HG02852 (cell line): ENCODE measurements at regions not wholly inside any gene's neighbourhood (a gene's known extent, or its start where the extent isn't known, plus 50 kb on each side); places are given as distances from the start of the nearest gene placed in this dataset.
"Not testable (repeated sequence)": the region's sequence is repeated elsewhere in the genome, so short reads cannot be mapped to it uniquely, and the experiment has no call there.

ENCODE experiments used
- ATAC-seq: cut with Tn5 transposase; IDR thresholded peaks from one replicate; pipeline ENCODE4 v1.9.1; 2021; ENCODE audit warnings: mild to moderate bottlenecking, moderate library complexity; ENCODE audit not compliant: unreplicated experiment

- peak; percentile 81 for ATAC-seq
These were observed 409.5 kb downstream of the SLC6A15 start for GRCh38 chr12:84502907-84503787.

GRCh38 chr12:84502180-84502860, 410.3 kb downstream of the SLC6A15 start:
- no peak for ATAC-seq

DNA sequence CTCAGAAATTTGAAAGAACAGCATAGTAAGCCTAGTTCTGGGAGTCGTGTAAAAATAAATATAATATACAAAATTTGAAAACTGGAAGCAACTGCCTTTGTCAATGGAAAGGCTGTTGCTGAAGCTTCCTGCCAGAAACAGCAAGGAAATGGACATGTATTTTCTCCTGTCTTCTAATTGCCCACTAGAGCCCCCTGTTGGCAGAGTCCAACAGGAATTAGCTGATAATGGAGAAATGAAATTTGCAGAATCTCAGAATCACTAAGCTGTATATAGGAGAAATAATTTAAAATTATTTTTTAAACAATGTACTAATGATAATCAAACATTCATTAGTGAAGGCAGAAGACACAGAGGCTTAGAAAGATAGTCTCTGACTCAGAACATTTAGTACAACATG, 414.8 kb downstream of the SLC6A15 start:
- ATAC-seq: no peak

DNA sequence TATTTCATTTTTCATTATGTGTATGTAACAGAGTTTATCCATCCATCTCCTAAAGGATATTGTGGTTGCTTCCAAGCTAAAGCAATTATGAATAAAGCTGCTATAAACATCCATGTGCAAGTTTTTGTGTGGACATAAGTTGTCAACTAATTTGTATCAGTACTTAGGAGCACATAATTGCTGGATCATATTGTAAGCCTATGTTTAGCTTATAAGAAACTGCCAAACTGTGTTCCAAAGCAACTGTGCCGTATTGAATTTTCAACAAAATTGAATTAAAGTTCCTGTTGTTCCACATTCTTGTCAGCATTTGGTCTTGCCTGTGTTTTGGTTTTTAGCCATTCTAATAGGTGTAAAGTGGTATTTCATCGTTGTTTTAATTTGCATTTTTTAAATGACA, 416.9 kb downstream of the SLC6A15 start:
- ATAC-seq: no peak

DNA sequence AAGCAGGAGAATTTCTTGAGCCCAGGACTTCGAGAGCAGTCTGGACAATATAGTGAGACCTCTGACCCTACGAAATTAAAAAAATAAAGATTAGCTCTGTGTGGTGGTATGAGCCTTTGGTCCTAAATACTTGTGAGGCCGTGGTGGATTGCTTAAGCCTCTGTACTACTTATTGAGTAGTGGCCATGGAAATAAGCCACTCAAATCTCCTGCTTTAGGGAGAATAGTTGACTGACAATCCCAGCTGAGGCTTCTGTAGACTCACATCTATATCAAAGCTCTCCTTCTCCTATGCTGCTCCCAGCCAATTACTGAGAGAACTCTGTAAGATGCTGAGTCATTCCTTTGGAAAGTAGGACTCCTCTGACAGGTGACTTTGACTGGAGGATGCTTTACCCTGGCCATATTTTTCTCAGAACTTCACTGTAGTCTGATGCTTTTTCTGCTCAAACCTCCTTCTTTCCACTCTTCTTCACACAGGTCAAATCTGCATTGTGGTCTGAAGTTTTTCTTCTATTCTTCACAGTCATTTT, 420.2 kb downstream of the SLC6A15 start:
- ATAC-seq: no peak

DNA sequence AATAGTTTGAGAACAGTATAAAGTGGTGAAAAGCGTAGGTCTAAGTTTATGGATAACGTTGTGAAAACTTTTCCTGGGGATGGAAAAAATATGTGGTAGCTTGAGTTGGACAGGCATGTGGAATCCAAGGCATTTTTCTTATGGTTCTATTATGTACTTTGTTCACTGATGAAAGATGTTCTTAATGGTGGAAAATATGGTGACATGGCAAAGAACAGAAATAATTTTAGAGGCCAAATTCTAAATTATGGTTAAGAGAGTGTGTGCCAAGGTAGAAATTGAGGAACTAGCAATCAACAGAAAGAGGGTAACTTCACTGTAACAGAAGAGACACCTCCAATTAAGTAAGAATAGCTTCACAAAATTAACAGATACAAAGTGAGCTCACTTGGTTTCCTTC, 427.8 kb downstream of the SLC6A15 start:
- no peak for ATAC-seq

DNA sequence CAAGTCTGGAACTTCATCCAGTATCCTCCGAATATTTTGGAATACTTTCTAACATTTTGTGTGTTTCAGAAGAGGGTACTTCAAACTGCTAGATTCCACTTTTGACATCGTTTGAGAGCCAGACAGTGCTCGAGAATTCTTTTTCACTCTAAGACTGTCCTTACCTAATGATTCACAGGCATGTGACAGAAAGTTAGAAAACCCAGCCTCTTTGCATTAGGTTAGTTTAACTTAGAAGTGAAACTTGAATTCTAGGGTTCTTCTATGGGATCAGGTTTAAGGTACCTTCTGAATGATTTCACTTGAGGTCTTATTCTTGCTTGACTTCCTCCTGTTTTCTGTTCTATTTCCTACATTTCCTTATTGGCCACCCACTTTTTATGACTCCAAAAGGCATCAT, 431.8 kb downstream of the SLC6A15 start:
- ATAC-seq: no peak

- no peak for ATAC-seq
These were observed 442.2 kb downstream of the SLC6A15 start for GRCh38 chr12:84470361-84470760.

GRCh38 chr12:84464616-84465015, 448.0 kb downstream of the SLC6A15 start:
- no peak for ATAC-seq

- ATAC-seq: no peak
These were observed 448.7 kb downstream of the SLC6A15 start for GRCh38 chr12:84463741-84464495.

DNA sequence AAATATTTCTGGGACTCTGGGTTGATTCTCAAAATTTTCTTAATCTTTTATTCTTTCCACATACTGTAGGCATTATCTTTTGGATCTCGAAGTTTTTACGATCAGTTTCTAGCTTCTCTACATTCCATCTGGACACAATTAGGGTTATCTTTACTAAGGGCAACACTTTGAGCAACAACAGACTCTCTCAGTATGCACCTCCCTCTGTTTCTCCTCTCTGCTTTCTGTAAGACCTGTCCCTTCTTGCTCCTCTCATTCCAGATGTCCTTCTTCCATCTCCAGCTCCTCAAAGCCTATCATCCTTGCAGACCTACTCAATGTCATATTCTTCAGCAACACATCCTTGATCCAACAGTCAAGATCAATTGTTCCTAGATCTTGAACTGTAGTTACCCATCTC, 457.0 kb downstream of the SLC6A15 start:
- ATAC-seq: no peak

DNA sequence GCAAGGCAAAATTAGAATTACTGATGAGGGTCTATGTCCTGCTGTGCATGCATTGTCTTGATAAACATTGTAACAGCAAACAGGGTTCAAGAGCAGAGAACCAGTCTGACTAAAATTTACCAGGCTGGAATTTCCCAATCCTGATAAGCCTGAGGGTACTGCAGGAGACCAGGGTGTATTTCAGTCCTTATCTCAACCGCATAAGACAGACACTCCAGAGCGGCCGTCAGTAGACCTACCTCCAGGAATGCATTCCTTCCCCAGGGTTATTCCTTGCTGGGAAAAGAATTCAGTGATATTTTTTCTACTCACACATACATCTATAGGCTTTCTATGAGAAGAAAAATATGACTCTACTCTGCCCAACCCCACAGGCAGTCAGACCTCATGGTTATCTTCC, 466.1 kb downstream of the SLC6A15 start:
- not testable (repeated sequence) for ATAC-seq

- ATAC-seq: no peak
These were observed 476.5 kb downstream of the SLC6A15 start for GRCh38 chr12:84436134-84436533.

DNA sequence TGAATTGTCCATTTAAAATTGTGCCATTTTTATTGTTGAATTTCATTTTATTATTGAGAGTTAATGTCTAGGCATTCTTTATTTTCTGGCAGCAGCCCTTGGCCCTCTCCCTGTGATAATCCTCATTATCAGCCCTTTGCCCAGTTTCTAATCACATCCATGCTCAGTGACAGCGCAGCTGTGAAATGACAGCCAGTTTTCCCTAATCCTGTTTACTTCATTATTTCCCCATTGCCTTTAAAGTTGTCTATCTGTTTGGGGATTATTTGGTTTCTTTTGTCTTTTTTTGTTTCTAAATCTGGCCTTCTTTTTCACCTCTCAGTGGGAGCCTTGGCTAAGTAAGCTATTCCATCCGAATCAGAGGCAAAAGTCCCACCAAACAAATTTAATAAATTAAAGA, 476.9 kb downstream of the SLC6A15 start:
- ATAC-seq: no peak

DNA sequence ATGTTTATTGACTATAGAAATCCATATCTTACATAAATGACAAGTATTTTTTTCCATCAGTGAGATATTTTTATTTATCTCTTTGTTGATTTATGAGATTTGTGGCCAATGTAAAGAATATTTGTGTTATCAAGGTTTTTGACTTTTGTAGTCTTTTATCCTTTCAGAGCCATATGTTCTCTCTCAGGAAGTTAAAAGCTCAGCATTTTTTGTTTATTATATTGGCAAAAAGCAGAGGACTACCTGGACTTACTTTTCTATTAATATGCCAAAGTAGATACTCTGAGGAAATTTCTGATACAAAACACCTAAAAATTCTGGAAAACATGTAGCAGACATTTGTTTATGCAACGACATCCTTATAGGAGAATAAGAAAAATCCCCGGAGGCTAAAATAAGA, 490.3 kb downstream of the SLC6A15 start:
- no peak for ATAC-seq

DNA sequence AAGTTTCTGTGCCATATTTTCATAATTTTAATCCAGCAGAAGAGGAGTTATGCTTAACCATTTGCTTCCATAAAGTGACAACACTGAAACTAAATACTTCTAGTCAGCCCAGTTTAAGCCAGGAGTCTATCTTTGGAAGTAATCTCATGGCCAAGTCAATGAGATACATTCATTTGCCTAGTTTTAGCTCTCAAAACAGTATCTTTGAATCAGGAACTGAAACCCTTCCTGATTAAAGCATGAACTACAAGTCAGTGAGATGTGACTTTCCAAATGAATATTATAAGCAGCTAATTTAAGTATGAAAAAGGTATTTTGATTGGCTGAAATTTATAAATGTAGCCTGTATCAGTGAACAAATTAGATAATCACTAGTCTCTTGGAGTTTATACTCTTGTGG, 491.5 kb downstream of the SLC6A15 start:
- peak; percentile 69 for ATAC-seq

DNA sequence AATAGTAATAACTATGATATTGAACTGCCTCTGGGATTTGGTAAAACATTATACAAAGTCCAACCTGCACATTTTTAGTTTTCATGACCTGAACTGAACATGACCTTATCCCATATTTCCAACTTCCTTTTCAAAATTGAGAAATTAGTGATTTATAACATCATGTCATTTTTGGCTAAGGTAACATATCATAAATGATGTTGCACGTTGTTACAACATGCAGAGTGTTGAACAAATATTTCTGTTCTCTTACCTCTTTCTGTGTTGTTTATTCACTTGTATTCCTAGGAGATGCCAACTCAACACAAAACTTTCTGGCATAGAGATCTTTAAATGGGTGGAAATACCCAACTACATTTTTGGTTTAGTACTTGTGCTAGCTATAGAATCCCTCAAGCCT, 496.0 kb downstream of the SLC6A15 start:
- no peak for ATAC-seq

- no peak for ATAC-seq
These were observed 496.7 kb downstream of the SLC6A15 start for GRCh38 chr12:84415946-84416345.

DNA sequence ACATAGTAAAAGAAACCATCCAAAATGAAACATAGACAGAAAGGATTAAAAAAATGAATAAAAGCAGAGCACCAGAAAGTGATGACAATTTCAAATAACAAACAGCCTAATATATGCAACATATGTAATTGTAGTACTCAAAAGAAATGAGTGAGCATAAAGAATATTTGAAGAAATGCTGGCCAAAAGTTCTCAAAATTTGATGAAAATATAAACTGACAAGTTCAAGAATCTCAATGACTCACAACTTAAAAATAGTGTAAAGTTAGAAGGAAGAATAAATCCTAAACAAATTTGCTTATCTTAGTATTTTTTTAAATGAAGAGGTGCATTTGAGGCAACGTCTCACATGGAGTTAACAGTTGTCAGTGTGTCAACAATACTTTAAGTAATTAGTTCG, 498.9 kb downstream of the SLC6A15 start:
- no peak for ATAC-seq

DNA sequence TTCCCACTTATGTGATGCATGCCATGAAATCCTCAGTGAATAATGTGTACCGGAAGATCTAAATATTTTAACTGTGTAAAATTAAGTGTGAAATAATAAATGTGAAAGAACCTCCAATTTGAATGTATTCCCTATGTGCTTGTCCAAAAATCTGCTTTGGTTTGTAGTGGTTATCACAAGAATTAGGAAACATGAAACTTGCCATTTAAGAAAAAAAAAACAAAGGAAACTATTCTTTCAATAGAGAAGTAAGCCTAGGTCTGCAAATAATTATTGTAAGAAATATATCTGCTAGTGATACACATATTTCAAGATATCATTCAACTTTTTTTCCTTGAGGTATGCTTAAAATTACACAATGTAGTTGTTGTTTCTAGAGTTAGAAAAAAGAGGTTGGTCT, 500.4 kb downstream of the SLC6A15 start:
- ATAC-seq: no peak

DNA sequence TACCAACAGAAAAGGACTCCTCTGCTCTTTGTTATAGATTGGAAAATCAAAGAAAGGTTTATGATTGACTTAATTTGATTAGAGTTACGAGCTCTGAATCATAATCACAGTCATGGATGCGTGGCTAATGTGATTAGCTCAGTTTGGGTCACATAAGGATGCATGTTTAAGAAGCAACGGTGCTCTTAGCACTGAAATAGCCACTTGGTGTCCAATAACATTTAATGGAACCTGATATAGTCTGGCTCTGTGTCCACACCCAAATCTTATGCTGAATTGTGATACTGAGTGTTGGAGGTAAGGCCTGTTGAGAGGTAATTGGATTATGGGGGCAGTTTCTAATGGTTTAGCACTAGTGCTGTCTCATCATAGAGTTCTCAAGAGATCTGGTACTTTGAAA, 501.6 kb downstream of the SLC6A15 start:
- ATAC-seq: no peak
